C4-2B (cell line): ENCODE measurements at regions not wholly inside any gene's neighbourhood (a gene's known extent, or its start where the extent isn't known, plus 50 kb on each side); places are given as distances from the start of the nearest gene placed in this dataset.

Source experiments
- CTCF ChIP-seq: fragments of 450-650 bp; conservative IDR thresholded peaks from 2 replicates; pipeline ENCODE4 v1.5.1; 2017; ENCODE audit warnings: mild to moderate bottlenecking
- ZFX ChIP-seq: fragments of 450-650 bp; IDR thresholded peaks from 2 replicates; pipeline ENCODE4 v1.6.1; 2017

GRCh38 chr20:53876956-53877355 is 193.4 kb downstream of the BCAS1 start:
- TF ChIP-seq CTCF (no peak), ZFX (no peak)
